Nephron (organoid): ENCODE measurements at regions not wholly inside any gene's neighbourhood (a gene's known extent, or its start where the extent isn't known, plus 50 kb on each side); places are given as distances from the start of the nearest gene placed in this dataset.

ENCODE experiments used
- H3K27ac Mint-ChIP-seq, 3 experiments: 2 replicates each; pipeline ENCODE4 v1.8.0; 2020; ENCODE audit warnings: mixed read lengths in 3 of 3, mild to moderate bottlenecking in 2 of 3, moderate library complexity in 1 of 3
- H3K27me3 Mint-ChIP-seq: 2 replicates; pipeline ENCODE4 v1.8.0; 2021; ENCODE audit warnings: low read depth, mild to moderate bottlenecking, moderate library complexity, mixed read lengths
- H3K36me3 Mint-ChIP-seq: 2 replicates; pipeline ENCODE4 v1.8.0; 2020; ENCODE audit warnings: low read depth, mixed read lengths
- H3K4me1 Mint-ChIP-seq: 2 replicates; pipeline ENCODE4 v1.8.0; 2020; ENCODE audit warnings: mixed read lengths
- H3K4me3 Mint-ChIP-seq, 3 experiments: 2 replicates each; pipeline ENCODE4 v1.8.0; 2020; ENCODE audit warnings: mild to moderate bottlenecking in 3 of 3, mixed read lengths in 3 of 3, moderate library complexity in 2 of 3
- H3K9me3 Mint-ChIP-seq: 2 replicates; pipeline ENCODE4 v1.8.0; 2020; ENCODE audit warnings: mixed read lengths
- TF ChIP-seq, protein P1 (sequence below), 3 experiments: fragments of 200-600 bp; sonication (generic); IDR thresholded peaks; one replicate each; pipeline ENCODE4 v1.5.0; 2021; ENCODE audit warnings: antibody characterized with exemption in 3 of 3; ENCODE audit not compliant: unreplicated experiment in 3 of 3

DNA sequence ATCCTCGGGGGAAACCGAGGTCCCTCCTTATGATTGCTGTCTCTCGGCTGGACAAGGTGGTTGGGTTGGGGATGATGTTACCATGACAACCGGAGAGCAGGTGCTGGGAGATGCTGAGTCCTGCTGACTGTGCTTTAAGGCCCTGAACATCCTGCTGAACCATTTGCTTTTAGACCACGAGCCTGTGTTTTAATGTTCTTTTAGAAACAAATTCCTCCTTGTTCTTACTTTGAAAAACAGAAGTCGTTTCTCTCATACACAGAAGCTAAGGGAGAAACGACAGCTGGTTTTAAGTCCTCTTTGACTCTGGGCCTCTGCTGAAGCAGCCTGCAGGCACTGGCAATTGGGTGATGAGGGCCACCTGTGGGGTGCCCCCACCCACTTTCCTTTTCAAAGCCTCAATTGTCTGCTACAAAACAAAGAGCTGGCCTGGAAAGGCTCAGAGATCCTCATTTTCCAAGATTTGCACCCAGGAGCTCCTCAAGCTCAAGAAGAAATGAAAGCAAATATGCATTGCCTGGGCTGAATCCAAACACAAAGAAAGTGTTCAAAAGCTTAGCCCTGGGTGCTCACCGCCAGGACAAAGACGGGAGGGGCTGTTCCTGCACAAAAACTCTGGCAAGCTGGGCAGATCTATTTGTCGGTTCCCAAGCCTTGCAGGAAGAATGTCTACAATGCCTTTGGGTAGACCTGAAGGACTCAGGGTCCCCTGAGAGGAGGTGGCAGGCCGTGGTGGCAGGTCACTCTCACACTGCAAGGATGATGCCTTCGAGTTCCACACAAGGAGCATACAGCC lies 90.0 kb upstream of the CLMN start:
- H3K4me1 Mint-ChIP-seq = peaks cover 65% of the 10 kb centered on the region
- H3K36me3 Mint-ChIP-seq = no peaks in the 10 kb centered on the region
- no peak overlapping the region for H3K4me3 Mint-ChIP-seq
- H3K27ac Mint-ChIP-seq = peak overlapping the region; percentile 90 to 98 (median 98)
- no peaks in the 10 kb centered on the region for H3K27me3 Mint-ChIP-seq
- TF ChIP-seq, protein P1, sequence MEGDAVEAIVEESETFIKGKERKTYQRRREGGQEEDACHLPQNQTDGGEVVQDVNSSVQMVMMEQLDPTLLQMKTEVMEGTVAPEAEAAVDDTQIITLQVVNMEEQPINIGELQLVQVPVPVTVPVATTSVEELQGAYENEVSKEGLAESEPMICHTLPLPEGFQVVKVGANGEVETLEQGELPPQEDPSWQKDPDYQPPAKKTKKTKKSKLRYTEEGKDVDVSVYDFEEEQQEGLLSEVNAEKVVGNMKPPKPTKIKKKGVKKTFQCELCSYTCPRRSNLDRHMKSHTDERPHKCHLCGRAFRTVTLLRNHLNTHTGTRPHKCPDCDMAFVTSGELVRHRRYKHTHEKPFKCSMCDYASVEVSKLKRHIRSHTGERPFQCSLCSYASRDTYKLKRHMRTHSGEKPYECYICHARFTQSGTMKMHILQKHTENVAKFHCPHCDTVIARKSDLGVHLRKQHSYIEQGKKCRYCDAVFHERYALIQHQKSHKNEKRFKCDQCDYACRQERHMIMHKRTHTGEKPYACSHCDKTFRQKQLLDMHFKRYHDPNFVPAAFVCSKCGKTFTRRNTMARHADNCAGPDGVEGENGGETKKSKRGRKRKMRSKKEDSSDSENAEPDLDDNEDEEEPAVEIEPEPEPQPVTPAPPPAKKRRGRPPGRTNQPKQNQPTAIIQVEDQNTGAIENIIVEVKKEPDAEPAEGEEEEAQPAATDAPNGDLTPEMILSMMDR (IDR thresholded peaks at IDR 0.05; ENCODE audit: unreplicated experiment in 3 of 3) = no peak
- no peaks in the 10 kb centered on the region for H3K9me3 Mint-ChIP-seq

DNA sequence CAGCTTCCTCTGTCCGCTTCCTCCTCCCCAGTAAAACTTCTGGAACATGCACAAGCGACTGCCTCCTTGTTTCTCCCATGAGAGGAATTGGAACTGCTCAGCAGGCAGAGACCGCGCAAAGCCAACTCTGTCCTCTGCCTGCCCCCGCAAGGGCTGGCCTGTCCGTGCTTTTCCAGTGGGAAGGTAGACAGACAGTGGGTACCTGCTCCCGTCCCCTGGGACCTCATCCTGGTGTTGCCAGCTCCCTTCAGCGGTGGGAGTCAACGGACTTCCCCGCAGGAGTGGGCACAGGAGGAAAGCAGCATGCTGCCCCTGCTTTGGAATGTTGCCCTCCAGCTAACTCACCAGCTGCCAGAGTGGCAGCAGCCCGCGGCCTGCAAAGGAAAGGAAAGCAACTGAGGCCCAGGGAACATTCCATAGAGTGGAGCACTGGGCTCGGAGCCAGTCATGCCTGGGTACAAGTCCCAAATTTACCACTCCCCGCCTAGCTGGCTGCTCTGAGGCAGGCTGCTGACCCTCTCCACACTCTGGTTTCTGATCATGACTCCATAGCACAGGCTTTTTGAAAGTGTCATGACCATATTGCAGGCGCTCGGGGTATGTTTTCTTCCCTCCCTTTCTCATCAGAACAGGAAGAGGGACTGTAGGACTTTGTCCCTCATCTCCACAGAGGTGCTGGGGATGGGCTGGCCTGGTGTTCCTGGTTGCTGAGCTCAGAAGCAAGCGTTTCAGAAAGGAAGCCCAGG lies 89.2 kb upstream of the CLMN start:
- Mint-ChIP-seq H3K4me3 (no peak overlapping the region), H3K27me3 (no peaks in the 10 kb centered on the region), H3K4me1 (peaks cover 63% of the 10 kb centered on the region), H3K27ac (peak overlapping the region; percentile 90 to 98 (median 98)), H3K9me3 (no peaks in the 10 kb centered on the region), H3K36me3 (no peaks in the 10 kb centered on the region)
- TF ChIP-seq, protein P1 (IDR thresholded peaks at IDR 0.05; ENCODE audit: unreplicated experiment in 3 of 3) = no peak

DNA sequence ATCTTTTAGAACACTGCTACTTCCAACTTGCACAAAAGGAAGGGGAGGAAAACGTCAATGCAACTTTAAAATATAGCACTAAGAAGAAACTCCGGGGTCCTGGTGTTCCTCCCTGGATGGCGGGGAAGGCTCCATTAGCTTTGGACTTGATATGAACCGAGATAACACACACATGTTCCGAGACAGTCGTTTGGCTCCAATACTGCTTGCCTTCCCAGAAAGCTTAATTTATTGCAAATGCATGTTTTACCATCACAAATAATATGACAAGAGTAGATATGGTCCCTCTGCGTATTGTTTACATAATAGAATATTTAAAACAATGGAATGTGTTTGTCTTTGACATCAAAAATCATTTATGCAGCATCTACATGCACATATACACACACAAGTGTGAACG lies 87.6 kb upstream of the CLMN start:
- H3K4me1 Mint-ChIP-seq = peaks cover 56% of the 10 kb centered on the region
- H3K27ac Mint-ChIP-seq = peak overlapping the region; percentile 97 to 99 (median 98)
- H3K36me3 Mint-ChIP-seq = no peaks in the 10 kb centered on the region
- no peaks in the 10 kb centered on the region for H3K27me3 Mint-ChIP-seq
- peak overlapping the region in 2 of 3 experiments; percentile 27 to 44 for H3K4me3 Mint-ChIP-seq
- TF ChIP-seq, protein P1 (IDR thresholded peaks at IDR 0.05; ENCODE audit: unreplicated experiment in 3 of 3) = no peak
- no peaks in the 10 kb centered on the region for H3K9me3 Mint-ChIP-seq

DNA sequence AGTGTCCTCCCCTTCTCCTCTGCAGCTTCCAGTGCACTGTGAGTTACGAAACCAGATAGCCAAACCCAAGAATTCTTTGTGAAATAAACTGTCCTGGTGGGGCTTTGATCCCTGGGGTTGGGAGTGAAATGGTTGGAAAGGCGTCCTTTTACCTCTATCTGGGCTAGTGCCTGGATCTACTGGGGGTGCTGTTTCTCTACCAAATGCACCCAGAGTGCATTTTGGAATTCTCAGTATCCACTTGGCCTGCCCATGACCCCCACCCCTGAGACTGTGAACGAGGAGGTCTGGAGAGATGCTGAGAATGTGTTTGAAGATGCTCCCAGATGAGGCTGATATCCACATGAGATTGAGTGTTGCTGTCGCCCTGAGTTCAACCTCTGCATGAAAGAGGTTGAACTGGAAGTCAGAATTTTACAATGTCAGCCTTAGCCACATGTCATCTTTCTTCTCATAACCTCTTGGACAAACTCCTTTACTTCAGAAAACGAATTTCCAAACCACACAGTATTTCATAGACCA lies 87.1 kb upstream of the CLMN start:
- no peaks in the 10 kb centered on the region for H3K9me3 Mint-ChIP-seq

DNA sequence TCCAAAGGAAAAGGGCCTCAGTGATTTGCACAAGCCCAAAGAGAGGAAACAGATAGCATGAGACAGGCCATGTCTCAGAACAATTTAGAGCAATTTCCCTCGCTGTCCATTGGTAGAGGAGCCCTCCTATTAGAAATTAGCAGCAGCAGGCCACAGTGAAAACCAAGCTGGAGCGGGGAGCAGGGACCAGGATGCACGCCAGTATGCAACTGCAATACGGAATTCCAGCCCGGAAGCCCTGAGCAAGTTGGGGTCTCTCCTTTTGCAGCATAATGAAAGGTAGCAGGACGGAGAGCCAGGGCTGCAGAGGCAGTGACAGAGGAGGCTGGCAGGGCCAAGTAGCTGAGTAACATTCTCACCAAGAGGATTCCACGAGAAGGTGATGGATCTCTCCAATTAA lies 84.9 kb upstream of the CLMN start:
- H3K27me3 Mint-ChIP-seq = no peaks in the 10 kb centered on the region
- no peaks in the 10 kb centered on the region for H3K9me3 Mint-ChIP-seq
- H3K4me1 Mint-ChIP-seq = peaks cover 50% of the 10 kb centered on the region
- peak overlapping the region; percentile 87 to 90 (median 88) for H3K27ac Mint-ChIP-seq
- TF ChIP-seq, protein P1 (IDR thresholded peaks at IDR 0.05; ENCODE audit: unreplicated experiment in 3 of 3) = no peak
- peak overlapping the region in 2 of 3 experiments; percentile 60 to 64 for H3K4me3 Mint-ChIP-seq
- H3K36me3 Mint-ChIP-seq = no peaks in the 10 kb centered on the region

More for the DNA sequence above, 87.1 kb upstream of the CLMN start:
- Mint-ChIP-seq H3K4me1 (peaks cover 60% of the 10 kb centered on the region), H3K27ac (peak overlapping the region; percentile 97 to 99 (median 98)), H3K4me3 (peak overlapping the region; percentile 39 to 60 (median 50)), H3K27me3 (no peaks in the 10 kb centered on the region), H3K36me3 (no peaks in the 10 kb centered on the region)
- TF ChIP-seq, protein P1 (IDR thresholded peaks at IDR 0.05; ENCODE audit: unreplicated experiment in 3 of 3) = no peak
